ENCODE measurements at regions not wholly inside any gene's neighbourhood (a gene's known extent, or its start where the extent isn't known, plus 50 kb on each side); places are given as distances from the start of the nearest gene placed in this dataset.

- TF ChIP-seq ZBTB7A (IDR thresholded peaks at IDR 0.05; ENCODE audit: low read depth) (no peak), RAD21 (IDR thresholded peaks at IDR 0.05; ENCODE audit: low read depth) (no peak), MAX (IDR thresholded peaks at IDR 0.05) (no peak), EP300 (IDR thresholded peaks at IDR 0.05; ENCODE audit: borderline replicate concordance) (no peak), CREB1 (IDR thresholded peaks at IDR 0.05; ENCODE audit: low read depth) (no peak)
Measured at GRCh38 chr6:85826997-85827396, 184.3 kb upstream of the SYNCRIP start.
